ENCODE measurements at regions not wholly inside any gene's neighbourhood (a gene's known extent, or its start where the extent isn't known, plus 50 kb on each side); places are given as distances from the start of the nearest gene placed in this dataset.

DNA sequence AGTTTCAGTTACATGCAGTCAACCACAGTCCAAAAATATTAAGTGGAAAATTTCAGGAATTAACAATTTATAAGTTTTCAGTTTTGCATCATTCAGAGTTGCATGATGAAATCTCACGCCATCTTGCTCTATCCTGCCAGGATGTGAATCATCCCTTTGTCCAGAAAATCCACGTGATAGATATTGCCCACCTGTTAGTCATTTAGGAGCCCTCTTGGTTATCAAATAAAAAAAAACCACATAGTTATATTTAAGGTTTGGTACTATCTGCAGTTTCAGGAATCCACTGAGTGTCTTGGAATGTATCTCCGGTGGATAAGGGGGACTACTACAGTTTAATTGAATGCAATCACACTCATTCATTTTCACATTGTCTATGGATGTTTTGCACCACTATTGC, 1249.0 kb upstream of the CITED2 start:
- no peaks in the 10 kb centered on the region for H3K4me1 ChIP-seq (ENCODE audit: control insufficient read depth, insufficient read depth, low read length)
- H3K9me3 ChIP-seq (ENCODE audit: control insufficient read depth, insufficient read depth, low read length): peaks cover 10% of the 10 kb centered on the region
- H3K9ac ChIP-seq (ENCODE audit: low read depth, low read length): no peak overlapping the region
- no peak overlapping the region for H3K4me3 ChIP-seq (ENCODE audit: low read depth, low read length)
- H3K36me3 ChIP-seq (ENCODE audit: control insufficient read depth, insufficient read depth, low read length): no peaks in the 10 kb centered on the region
- H3K27me3 ChIP-seq (ENCODE audit: control insufficient read depth, insufficient read depth, low read length): no peaks in the 10 kb centered on the region

DNA sequence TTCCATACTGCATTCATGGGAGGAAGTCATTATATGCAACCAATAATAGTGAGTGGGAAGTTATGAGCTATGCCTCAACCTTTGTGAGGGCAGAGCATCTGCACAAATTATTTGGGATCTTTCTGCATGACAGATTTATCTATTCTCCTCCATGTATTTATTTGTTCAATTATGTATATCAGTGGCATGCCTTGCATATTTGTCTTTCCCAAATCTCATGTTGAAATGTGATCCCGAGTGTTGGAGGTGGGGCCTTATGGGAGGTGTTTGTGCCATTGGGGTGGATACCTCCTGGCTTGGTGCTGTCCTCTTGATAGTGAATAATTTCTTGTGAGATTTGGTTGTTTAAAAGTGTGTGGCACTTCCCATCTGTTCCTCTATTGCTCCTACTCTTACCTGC, 1246.0 kb upstream of the CITED2 start:
- Histone ChIP-seq H3K27me3 (ENCODE audit: control insufficient read depth, insufficient read depth, low read length) (no peaks in the 10 kb centered on the region), H3K9ac (ENCODE audit: low read depth, low read length) (no peak overlapping the region), H3K9me3 (ENCODE audit: control insufficient read depth, insufficient read depth, low read length) (no peaks in the 10 kb centered on the region), H3K4me1 (ENCODE audit: control insufficient read depth, insufficient read depth, low read length) (no peaks in the 10 kb centered on the region), H3K36me3 (ENCODE audit: control insufficient read depth, insufficient read depth, low read length) (no peaks in the 10 kb centered on the region), H3K4me3 (ENCODE audit: low read depth, low read length) (no peak overlapping the region)

DNA sequence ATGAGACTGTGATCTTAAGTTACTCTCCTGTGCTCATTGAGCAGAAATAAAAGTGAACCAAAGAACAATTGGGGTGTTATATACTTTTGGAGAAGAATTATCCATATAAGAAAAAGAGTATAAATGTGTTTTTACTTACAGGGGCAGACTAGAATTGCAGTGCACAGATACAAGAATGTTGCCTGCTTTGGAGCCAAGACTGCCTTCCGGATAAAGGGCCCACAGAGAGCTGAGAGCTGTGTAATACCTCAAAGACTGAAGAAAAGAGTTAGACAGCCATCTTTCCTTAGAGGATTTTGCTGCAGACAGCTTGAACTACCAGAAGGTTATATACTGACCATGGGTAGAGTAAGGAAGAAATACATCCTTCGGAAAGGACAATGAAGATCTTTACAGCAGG, 1235.5 kb upstream of the CITED2 start:
- H3K9ac ChIP-seq (ENCODE audit: low read depth, low read length): no peak overlapping the region

DNA sequence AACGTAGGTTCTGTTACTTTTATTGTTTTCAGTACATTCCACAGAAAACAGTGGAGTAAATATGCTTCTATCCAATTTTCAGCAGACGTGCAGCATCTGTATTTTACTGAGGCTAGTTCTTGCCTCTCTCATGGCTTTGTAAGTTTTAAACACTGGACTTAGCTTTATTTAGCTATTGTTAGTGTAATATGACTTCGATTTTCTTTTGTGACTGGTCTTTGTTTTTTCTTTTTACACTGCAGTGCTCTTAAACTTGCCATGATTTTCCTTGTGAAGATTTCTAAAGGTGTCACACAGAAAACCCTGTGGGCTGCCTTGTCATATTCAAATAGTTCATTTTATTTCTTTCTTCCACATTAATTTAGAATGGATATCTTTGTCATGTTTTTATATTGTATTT, 1234.9 kb upstream of the CITED2 start:
- Histone ChIP-seq H3K36me3 (ENCODE audit: control insufficient read depth, insufficient read depth, low read length) (no peaks in the 10 kb centered on the region), H3K27me3 (ENCODE audit: control insufficient read depth, insufficient read depth, low read length) (no peaks in the 10 kb centered on the region)

More for the DNA sequence above, 1235.5 kb upstream of the CITED2 start:
- Histone ChIP-seq H3K27me3 (ENCODE audit: control insufficient read depth, insufficient read depth, low read length) (no peaks in the 10 kb centered on the region), H3K4me1 (ENCODE audit: control insufficient read depth, insufficient read depth, low read length) (no peaks in the 10 kb centered on the region), H3K9me3 (ENCODE audit: control insufficient read depth, insufficient read depth, low read length) (no peaks in the 10 kb centered on the region), H3K36me3 (ENCODE audit: control insufficient read depth, insufficient read depth, low read length) (no peaks in the 10 kb centered on the region), H3K4me3 (ENCODE audit: low read depth, low read length) (no peak overlapping the region)

DNA sequence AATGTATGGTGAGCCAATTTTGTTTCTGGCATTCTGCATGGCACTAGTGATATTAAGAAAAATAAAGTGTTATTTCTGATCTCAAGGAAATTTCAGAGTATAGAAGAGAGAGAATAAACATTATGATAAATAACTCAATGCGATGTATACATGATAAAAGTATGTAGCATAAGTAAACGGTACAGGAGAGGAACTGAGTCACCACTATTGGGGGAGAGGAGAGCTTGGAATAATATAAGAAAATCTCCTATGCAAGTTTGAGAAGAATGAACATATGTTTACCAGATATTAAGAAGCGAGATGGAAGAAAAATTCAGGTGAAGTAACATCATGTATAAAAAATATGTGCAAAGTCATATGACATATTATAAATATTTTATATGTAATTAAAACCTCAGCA, 1230.3 kb upstream of the CITED2 start:
- Histone ChIP-seq H3K9ac (ENCODE audit: low read depth, low read length) (no peak overlapping the region), H3K4me3 (ENCODE audit: low read depth, low read length) (no peak overlapping the region), H3K4me1 (ENCODE audit: control insufficient read depth, insufficient read depth, low read length) (no peaks in the 10 kb centered on the region), H3K9me3 (ENCODE audit: control insufficient read depth, insufficient read depth, low read length) (no peaks in the 10 kb centered on the region), H3K36me3 (ENCODE audit: control insufficient read depth, insufficient read depth, low read length) (no peaks in the 10 kb centered on the region), H3K27me3 (ENCODE audit: control insufficient read depth, insufficient read depth, low read length) (no peaks in the 10 kb centered on the region)

More for the DNA sequence above, 1234.9 kb upstream of the CITED2 start:
- Histone ChIP-seq H3K9ac (ENCODE audit: low read depth, low read length) (no peak overlapping the region), H3K4me3 (ENCODE audit: low read depth, low read length) (no peak overlapping the region), H3K4me1 (ENCODE audit: control insufficient read depth, insufficient read depth, low read length) (no peaks in the 10 kb centered on the region), H3K9me3 (ENCODE audit: control insufficient read depth, insufficient read depth, low read length) (no peaks in the 10 kb centered on the region)

DNA sequence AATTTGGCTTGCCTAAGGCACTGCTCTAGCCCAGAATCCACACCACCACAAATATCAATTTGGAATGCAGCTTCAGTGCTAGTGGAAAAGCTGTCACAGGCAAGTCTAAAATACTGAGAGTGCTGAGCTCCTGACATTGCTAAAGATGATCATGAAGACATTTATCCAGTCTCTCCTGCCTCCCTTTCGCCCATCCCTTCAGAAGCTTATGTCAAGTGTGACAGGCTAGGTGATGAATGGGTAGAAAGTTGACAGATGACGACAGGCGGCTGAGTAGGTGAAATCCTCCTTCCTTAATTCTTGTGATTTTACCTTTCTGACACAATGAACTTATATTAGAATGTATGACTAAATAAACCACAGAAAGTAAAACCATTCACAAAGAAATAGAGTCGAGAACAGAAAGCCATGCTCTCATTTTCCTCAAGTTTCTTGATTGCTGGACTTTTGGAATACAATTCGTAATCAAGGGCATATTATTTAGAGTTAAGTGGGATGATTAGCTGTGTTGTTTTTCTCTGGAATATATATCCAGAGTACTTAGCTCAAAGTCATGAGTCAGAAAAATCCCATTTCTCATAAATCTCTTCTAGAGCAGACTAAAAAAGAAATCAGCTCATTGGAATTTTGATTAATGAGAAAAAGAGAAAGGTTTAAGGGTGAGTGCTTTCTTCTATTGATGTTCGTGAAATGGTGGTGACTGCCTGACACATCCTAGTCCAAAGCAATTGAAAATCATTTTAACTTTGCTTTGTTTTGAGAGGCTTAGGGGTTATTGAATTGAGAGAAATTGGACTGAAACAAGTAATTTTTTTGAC, 1228.2 kb upstream of the CITED2 start:
- Histone ChIP-seq H3K27me3 (ENCODE audit: control insufficient read depth, insufficient read depth, low read length) (no peaks in the 10 kb centered on the region), H3K4me3 (ENCODE audit: low read depth, low read length) (no peak overlapping the region), H3K9ac (ENCODE audit: low read depth, low read length) (no peak overlapping the region), H3K9me3 (ENCODE audit: control insufficient read depth, insufficient read depth, low read length) (no peaks in the 10 kb centered on the region), H3K4me1 (ENCODE audit: control insufficient read depth, insufficient read depth, low read length) (no peaks in the 10 kb centered on the region), H3K36me3 (ENCODE audit: control insufficient read depth, insufficient read depth, low read length) (no peaks in the 10 kb centered on the region)

DNA sequence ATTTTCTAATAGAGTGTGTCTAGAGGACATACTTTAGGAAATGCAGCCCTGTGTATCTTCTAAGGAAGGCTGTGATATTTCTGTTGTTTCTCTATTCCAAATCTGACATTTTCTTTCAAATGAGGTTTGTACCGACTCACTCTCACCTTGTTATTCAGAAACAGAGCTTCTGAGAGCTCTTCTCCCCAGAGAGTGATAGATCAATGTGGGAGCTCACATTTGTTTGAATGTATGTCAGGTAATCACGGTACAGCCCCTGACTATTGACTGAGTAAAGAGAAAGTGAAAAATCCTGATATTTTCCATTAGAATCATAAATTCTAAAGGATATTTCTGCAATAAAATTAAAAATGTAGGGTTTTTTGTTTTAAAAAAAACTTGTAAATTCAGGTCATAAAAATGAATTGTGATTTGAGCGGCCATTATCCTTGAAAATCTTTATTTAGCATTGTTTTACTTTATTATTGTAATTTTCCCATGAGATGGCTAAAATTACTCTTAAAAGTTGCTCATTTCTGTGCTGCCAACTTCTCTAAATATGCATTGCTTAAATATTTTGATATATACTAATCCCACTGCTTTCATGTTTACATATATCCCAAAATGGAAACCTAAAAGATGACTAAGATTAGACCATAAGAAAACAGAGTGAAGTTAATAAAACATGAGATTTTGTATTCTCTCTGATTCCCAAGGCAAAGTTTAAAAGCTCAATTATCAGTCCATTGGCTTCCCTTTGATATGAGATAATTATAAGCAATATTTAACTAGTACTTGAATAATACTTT, 1226.8 kb upstream of the CITED2 start:
- Histone ChIP-seq H3K9me3 (ENCODE audit: control insufficient read depth, insufficient read depth, low read length) (no peaks in the 10 kb centered on the region), H3K4me3 (ENCODE audit: low read depth, low read length) (no peak overlapping the region), H3K27me3 (ENCODE audit: control insufficient read depth, insufficient read depth, low read length) (no peaks in the 10 kb centered on the region), H3K4me1 (ENCODE audit: control insufficient read depth, insufficient read depth, low read length) (no peaks in the 10 kb centered on the region), H3K36me3 (ENCODE audit: control insufficient read depth, insufficient read depth, low read length) (no peaks in the 10 kb centered on the region), H3K9ac (ENCODE audit: low read depth, low read length) (no peak overlapping the region)

DNA sequence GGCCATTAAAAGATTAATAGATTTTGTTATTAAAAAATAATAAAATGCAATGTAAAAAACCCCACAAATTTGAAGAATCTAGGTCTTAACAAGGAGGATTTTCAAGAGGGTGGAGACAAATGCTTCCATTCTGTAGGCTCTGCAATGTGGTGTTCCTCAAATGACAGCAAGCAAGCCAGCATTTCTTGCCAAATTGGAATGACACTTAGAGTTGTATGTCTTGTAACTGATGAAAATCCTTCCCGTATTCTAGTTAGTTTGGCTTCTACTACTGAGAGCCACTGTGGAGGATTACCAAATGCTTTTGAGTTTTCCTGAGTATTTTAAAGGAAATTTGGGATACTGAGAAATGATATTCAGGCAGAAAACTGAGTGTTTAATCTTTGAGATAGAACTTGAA, 1225.5 kb upstream of the CITED2 start:
- Histone ChIP-seq H3K36me3 (ENCODE audit: control insufficient read depth, insufficient read depth, low read length) (no peaks in the 10 kb centered on the region), H3K4me1 (ENCODE audit: control insufficient read depth, insufficient read depth, low read length) (no peaks in the 10 kb centered on the region), H3K9me3 (ENCODE audit: control insufficient read depth, insufficient read depth, low read length) (no peaks in the 10 kb centered on the region), H3K27me3 (ENCODE audit: control insufficient read depth, insufficient read depth, low read length) (no peaks in the 10 kb centered on the region), H3K4me3 (ENCODE audit: low read depth, low read length) (no peak overlapping the region), H3K9ac (ENCODE audit: low read depth, low read length) (no peak overlapping the region)

DNA sequence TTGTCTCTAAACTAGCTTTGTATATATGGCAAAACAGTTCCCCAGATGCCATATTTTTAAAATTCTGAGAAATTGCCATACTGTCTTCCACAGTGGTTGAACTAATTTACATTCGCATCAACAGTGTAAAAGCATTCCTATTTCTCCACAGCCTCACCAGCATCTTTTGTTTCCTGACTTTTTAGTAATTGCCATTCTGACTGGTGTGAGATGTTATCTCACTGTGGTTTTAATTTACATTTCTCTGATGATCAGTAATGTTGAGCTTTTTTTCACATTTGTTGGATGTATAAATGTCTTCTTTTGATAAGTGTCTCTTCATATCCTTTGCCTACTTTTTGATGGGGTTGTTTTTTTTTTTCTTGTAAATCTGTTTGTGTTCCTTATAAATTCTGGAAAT, 1222.7 kb upstream of the CITED2 start:
- Histone ChIP-seq H3K9me3 (ENCODE audit: control insufficient read depth, insufficient read depth, low read length) (no peaks in the 10 kb centered on the region), H3K36me3 (ENCODE audit: control insufficient read depth, insufficient read depth, low read length) (no peaks in the 10 kb centered on the region), H3K4me1 (ENCODE audit: control insufficient read depth, insufficient read depth, low read length) (no peaks in the 10 kb centered on the region), H3K27me3 (ENCODE audit: control insufficient read depth, insufficient read depth, low read length) (no peaks in the 10 kb centered on the region), H3K9ac (ENCODE audit: low read depth, low read length) (no peak overlapping the region), H3K4me3 (ENCODE audit: low read depth, low read length) (no peak overlapping the region)

DNA sequence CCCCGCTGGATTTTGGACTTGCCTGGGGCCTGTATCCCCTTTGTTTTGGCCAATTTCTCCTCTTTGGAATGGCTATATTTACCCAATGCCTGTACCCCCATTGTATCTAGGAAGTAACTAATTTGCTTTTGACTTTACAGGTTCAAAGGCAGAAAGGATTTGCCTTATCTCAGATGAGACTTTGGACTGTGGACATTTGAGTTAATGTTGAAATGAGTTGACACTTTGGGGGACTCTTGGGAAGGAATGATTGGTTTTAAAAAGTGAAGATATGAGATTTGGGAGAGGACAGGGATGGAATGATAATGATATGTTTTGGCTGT, 1220.3 kb upstream of the CITED2 start:
- Histone ChIP-seq H3K4me3 (ENCODE audit: low read depth, low read length) (no peak overlapping the region), H3K4me1 (ENCODE audit: control insufficient read depth, insufficient read depth, low read length) (no peaks in the 10 kb centered on the region), H3K9ac (ENCODE audit: low read depth, low read length) (no peak overlapping the region), H3K9me3 (ENCODE audit: control insufficient read depth, insufficient read depth, low read length) (no peaks in the 10 kb centered on the region), H3K36me3 (ENCODE audit: control insufficient read depth, insufficient read depth, low read length) (no peaks in the 10 kb centered on the region), H3K27me3 (ENCODE audit: control insufficient read depth, insufficient read depth, low read length) (no peaks in the 10 kb centered on the region)

DNA sequence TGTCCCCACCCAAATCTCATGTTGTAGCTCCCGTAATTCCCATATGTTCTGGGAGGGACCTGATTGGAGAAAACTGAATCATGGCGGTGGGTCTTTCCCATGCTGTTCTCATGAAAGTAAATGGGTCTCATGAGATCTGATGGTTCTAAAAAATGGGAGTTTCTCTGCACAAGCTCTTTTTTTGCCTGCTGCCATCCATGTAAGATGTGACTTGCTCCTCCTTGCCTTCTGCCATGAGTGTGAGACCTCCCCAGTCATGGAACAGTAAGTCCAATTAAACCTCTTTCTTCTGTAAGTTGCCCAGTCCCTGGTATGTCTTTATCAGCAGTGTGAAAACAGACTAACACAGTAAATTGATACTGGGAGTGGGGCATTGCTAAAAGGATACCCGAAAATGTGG, 1218.4 kb upstream of the CITED2 start:
- no peaks in the 10 kb centered on the region for H3K27me3 ChIP-seq (ENCODE audit: control insufficient read depth, insufficient read depth, low read length)
- no peaks in the 10 kb centered on the region for H3K4me1 ChIP-seq (ENCODE audit: control insufficient read depth, insufficient read depth, low read length)
- no peak overlapping the region for H3K9ac ChIP-seq (ENCODE audit: low read depth, low read length)
- H3K4me3 ChIP-seq (ENCODE audit: low read depth, low read length): no peak overlapping the region
- H3K36me3 ChIP-seq (ENCODE audit: control insufficient read depth, insufficient read depth, low read length): no peaks in the 10 kb centered on the region
- no peaks in the 10 kb centered on the region for H3K9me3 ChIP-seq (ENCODE audit: control insufficient read depth, insufficient read depth, low read length)

DNA sequence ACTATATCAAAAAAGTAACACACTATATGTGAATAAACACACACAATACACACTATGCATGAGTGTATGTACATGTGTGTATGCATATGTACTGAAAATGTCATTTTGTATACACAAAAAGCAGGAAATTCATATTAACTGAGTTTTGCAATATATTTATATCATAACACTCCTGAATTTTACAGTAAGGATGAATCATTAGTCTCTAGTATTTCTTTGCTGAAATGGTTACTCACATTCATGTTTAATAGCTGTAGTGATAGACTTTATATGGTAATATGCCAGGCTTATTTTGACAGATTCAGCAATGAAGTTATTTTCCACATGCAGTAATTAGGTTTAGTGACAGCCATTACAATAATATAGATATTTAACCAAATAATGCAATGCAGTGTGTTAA, 1216.2 kb upstream of the CITED2 start:
- no peaks in the 10 kb centered on the region for H3K36me3 ChIP-seq (ENCODE audit: control insufficient read depth, insufficient read depth, low read length)
- H3K27me3 ChIP-seq (ENCODE audit: control insufficient read depth, insufficient read depth, low read length): no peaks in the 10 kb centered on the region
- no peaks in the 10 kb centered on the region for H3K4me1 ChIP-seq (ENCODE audit: control insufficient read depth, insufficient read depth, low read length)
- H3K9ac ChIP-seq (ENCODE audit: low read depth, low read length): no peak overlapping the region
- no peaks in the 10 kb centered on the region for H3K9me3 ChIP-seq (ENCODE audit: control insufficient read depth, insufficient read depth, low read length)
- no peak overlapping the region for H3K4me3 ChIP-seq (ENCODE audit: low read depth, low read length)
